K562 (cell line): ENCODE measurements at regions not wholly inside any gene's neighbourhood (a gene's known extent, or its start where the extent isn't known, plus 50 kb on each side); places are given as distances from the start of the nearest gene placed in this dataset.

ENCODE experiments used
- ATAC-seq: fragments of 200-7000 bp; cut with Tn5 transposase; 3 replicates; pipeline ENCODE4 v1.9.1; 2020; ENCODE audit warnings: moderate library complexity
- BruUV-seq: library from RNA; stranded (reverse); fragments of 400-500 nt; replicated peaks from 2 replicates; lab custom pipeline; 2021; lab: Mats Ljungman, UMichigan
- CTCF ChIA-PET: fragments of 300-600 bp; formaldehyde crosslinking; extraction: SDS; loops from one replicate; lab custom pipeline; 2021; ENCODE audit warnings: low intra/inter-chr PET ratio; lab: Yijun Ruan, JAX
- POLR2A ChIA-PET: fragments of 300-600, 350-650 bp; sonication (Branson Sonifier 250); formaldehyde crosslinking; extraction: SDS; loops from one replicate; lab custom pipeline; 2021; ENCODE audit warnings: antibody characterized with exemption, inconsistent platforms; lab: Yijun Ruan, JAX
- DNase-seq, 4 experiments: peaks; one replicate each; pipeline versions ENCODE4 v3.0.0 to v3.0.0-alpha.2; 2011 to 2018; ENCODE audit warnings: low spot score in 3 of 4, mixed read lengths in 3 of 4; ENCODE audit errors: extremely low read depth in 1 of 4
- FAIRE-seq: peaks from 2 replicates; lab custom pipeline; 2011; peaks lifted over from hg19 to GRCh38; lab: Jason Lieb, UNC
- H2AFZ ChIP-seq: 2 replicates; pipeline ENCODE4 v1.6.0; 2011; ENCODE audit warnings: low read depth, low read length, control low read depth, inconsistent platforms
- H3K27ac ChIP-seq: fragments of 200-600 bp; 3 replicates; pipeline ENCODE4 v1.8.0; 2011; ENCODE audit warnings: low read depth, mild to moderate bottlenecking, control low read depth, inconsistent platforms, low read length, moderate library complexity, mixed read lengths; ENCODE audit errors: extremely low read depth
- H3K27me3 ChIP-seq, 2 experiments: fragments of 300-600 bp in 1 of 2; 2 replicates in 1 of 2; 3 replicates in 1 of 2; pipeline versions ENCODE4 v1.6.0 to v1.8.0; 2011; ENCODE audit warnings: inconsistent platforms in 2 of 2, low read length in 2 of 2, mild to moderate bottlenecking in 1 of 2, mixed read lengths in 1 of 2, moderate library complexity in 1 of 2; ENCODE audit not compliant: control insufficient read depth in 2 of 2, insufficient read depth in 2 of 2
- H3K36me3 ChIP-seq: fragments of 300-600 bp; 3 replicates; pipeline ENCODE4 v1.8.0; 2011; ENCODE audit warnings: mild to moderate bottlenecking, low read length, inconsistent platforms; ENCODE audit not compliant: control insufficient read depth, insufficient read depth
- H3K4me1 ChIP-seq, 2 experiments: fragments of 200-600 bp in 1 of 2; replicated peaks in 1 of 2; 2 replicates in 1 of 2; 3 replicates in 1 of 2; pipeline versions ENCODE4 v1.5.1 to v1.8.0; 2011; ENCODE audit warnings: inconsistent platforms in 2 of 2, low read length in 2 of 2, mild to moderate bottlenecking in 1 of 2, mixed read lengths in 1 of 2, moderate library complexity in 1 of 2; ENCODE audit not compliant: control insufficient read depth in 2 of 2, insufficient read depth in 2 of 2
- H3K4me2 ChIP-seq: 2 replicates; pipeline ENCODE4 v1.6.1; 2011; ENCODE audit warnings: low read length, control low read depth, inconsistent platforms, mixed read lengths; ENCODE audit not compliant: insufficient read depth
- H3K4me3 ChIP-seq: fragments of 200-600 bp; sonication (generic), shearing (Covaris generic); 2 replicates; pipeline ENCODE4 v1.5.1; 2016; ENCODE audit warnings: control low read depth, inconsistent platforms
- H3K79me2 ChIP-seq: fragments of 200-600 bp; 3 replicates; pipeline ENCODE4 v1.8.0; 2011; ENCODE audit warnings: low read length, inconsistent platforms; ENCODE audit not compliant: control insufficient read depth, insufficient read depth
- H3K9ac ChIP-seq, 2 experiments: 2 replicates each; pipeline versions ENCODE4 v1.6.0 to v1.6.1; 2011; ENCODE audit warnings: low read depth in 2 of 2, low read length in 2 of 2, control low read depth in 1 of 2, inconsistent platforms in 1 of 2, mild to moderate bottlenecking in 1 of 2, mixed read lengths in 1 of 2; ENCODE audit not compliant: insufficient read depth in 1 of 2
- H3K9me1 ChIP-seq: one replicate; pipeline ENCODE4 v1.6.0; 2011; ENCODE audit warnings: inconsistent platforms, mild to moderate bottlenecking, low read length, moderate library complexity; ENCODE audit not compliant: control insufficient read depth, insufficient read depth
- H3K9me3 ChIP-seq: replicated peaks from 2 replicates; pipeline ENCODE4 v1.5.1; 2011; ENCODE audit warnings: low read depth, low read length, inconsistent platforms; ENCODE audit not compliant: control insufficient read depth, insufficient read depth
- H4K20me1 ChIP-seq: replicated peaks from 2 replicates; pipeline ENCODE4 v1.6.1; 2011; ENCODE audit warnings: low read length, inconsistent platforms, mixed read lengths; ENCODE audit not compliant: control insufficient read depth, insufficient read depth
- CSDE1 ChIP-seq, 2 experiments: fragments of 450-650 bp; IDR thresholded peaks; 2 replicates each; pipeline ENCODE4 v1.6.1; 2016; ENCODE audit warnings: mild to moderate bottlenecking in 1 of 2
- DIDO1 ChIP-seq: fragments of 450-650 bp; IDR thresholded peaks from 2 replicates; pipeline ENCODE4 v1.6.1; 2016; ENCODE audit warnings: low read depth, missing biosample characterization, missing genetic modification characterization
- LARP7 ChIP-seq: fragments of 450-650 bp; IDR thresholded peaks from 2 replicates; pipeline ENCODE4 v1.6.1; 2016
- MTF1 ChIP-seq: fragments of 250-450 bp; sonication (Bioruptor Pico); IDR thresholded peaks from 2 replicates; pipeline ENCODE4 v1.9.0; 2021; ENCODE audit warnings: moderate library complexity, mild to moderate bottlenecking, inconsistent platforms, borderline replicate concordance
- NBN ChIP-seq: fragments of 450-650 bp; IDR thresholded peaks from 2 replicates; pipeline ENCODE4 v1.6.1; 2016; ENCODE audit warnings: low read depth, mild to moderate bottlenecking
- PHTF2 ChIP-seq: fragments of 250-450 bp; sonication (Bioruptor Pico); IDR thresholded peaks from 2 replicates; pipeline ENCODE4 v1.5.0; 2021; ENCODE audit warnings: mild to moderate bottlenecking
- SRF ChIP-seq, 2 experiments: fragments of 250-450, 450-650 bp in 1 of 2; sonication (Bioruptor Pico) in 1 of 2; sonication (generic) in 1 of 2; formaldehyde crosslinking; IDR thresholded peaks; 2 replicates each; pipeline versions ENCODE4 v1.5.0 to v1.5.1; 2020 to 2022; ENCODE audit warnings: mild to moderate bottlenecking in 1 of 2, missing genetic modification reagents in 1 of 2
- TBL1XR1 ChIP-seq, 2 experiments: IDR thresholded peaks; 2 replicates each; pipeline ENCODE4 v1.6.1; 2012; ENCODE audit warnings: improper control_type of control experiment in 2 of 2, low read length in 2 of 2, mild to moderate bottlenecking in 1 of 2
- ZNF175 ChIP-seq: fragments of 200-800 bp; sonication (Bioruptor generic); IDR thresholded peaks from 2 replicates; pipeline ENCODE4 v1.6.1; 2016; ENCODE audit warnings: low read depth, mild to moderate bottlenecking, missing genetic modification characterization, missing compliant biosample characterization
- WGBS: fragments of 100-300 bp; shearing (Covaris generic); methylation state at CpG from one replicate; pipeline ENCODE4 v1.1.6; 2016; ENCODE audit warnings: low coverage, mixed read lengths; ENCODE audit not compliant: insufficient coverage; ENCODE audit errors: missing lambda C conversion rate; 5-methylcytosine and 5-hydroxymethylcytosine counted together
- in situ Hi-C: fragments of 300-500 bp; cut with MboI; formaldehyde crosslinking; loops from 4 replicates; pipeline ENCODE4 v1.15.0; 2018; ENCODE audit warnings: inconsistent platforms, mixed read lengths
- intact Hi-C: fragments of 100-400 bp; cut with micrococcal nuclease; formaldehyde crosslinking; loops from 2 replicates; pipeline ENCODE4 v1.14.2; 2022
- TF ChIP-seq, protein P1 (sequence below): sonication (generic); formaldehyde crosslinking; IDR thresholded peaks from 2 replicates; pipeline ENCODE4 v1.5.0; 2020; ENCODE audit warnings: missing genetic modification reagents
- TF ChIP-seq, protein P2 (sequence below): fragments of 250-450 bp; sonication (Bioruptor Pico); IDR thresholded peaks from 2 replicates; pipeline ENCODE4 v1.9.0; 2021; ENCODE audit warnings: mild to moderate bottlenecking, inconsistent platforms
- TF ChIP-seq, protein P3 (sequence below), 2 experiments: fragments of 250-450 bp in 1 of 2; fragments of 450-650 bp in 1 of 2; sonication (Bioruptor Pico) in 1 of 2; IDR thresholded peaks; 2 replicates each; pipeline versions ENCODE4 v1.6.1 to v1.8.0; 2016 to 2021; ENCODE audit warnings: mild to moderate bottlenecking in 2 of 2, moderate library complexity in 2 of 2, missing compliant biosample characterization in 1 of 2, missing genetic modification characterization in 1 of 2
- TF ChIP-seq, protein P4 (sequence below): fragments of 450-650 bp; IDR thresholded peaks from 2 replicates; pipeline ENCODE4 v1.6.1; 2017; ENCODE audit warnings: mild to moderate bottlenecking, moderate library complexity
- TF ChIP-seq, protein P5 (sequence below): fragments of 250-450 bp; sonication (Bioruptor Pico); IDR thresholded peaks from 2 replicates; pipeline ENCODE4 v1.5.0; 2020; ENCODE audit warnings: mild to moderate bottlenecking

DNA sequence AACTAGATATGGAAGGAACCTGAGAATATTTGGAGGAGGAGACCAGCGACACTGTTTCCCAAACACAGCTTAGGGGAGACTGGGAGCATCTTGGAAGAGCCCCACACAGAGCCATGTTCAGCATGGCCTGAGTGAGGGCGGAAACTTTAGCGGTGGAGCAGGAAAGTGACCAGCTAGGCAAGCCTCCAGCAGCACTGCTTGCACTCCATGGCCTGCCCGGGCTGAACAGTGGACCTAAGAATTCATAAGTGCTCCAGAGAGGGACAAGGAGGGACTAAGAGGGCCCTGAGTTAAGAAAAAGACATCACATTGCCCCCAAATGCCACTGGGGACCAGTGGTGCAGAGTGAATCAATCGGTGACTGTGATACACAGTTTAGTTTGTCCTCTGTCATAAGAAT, 566.4 kb downstream of the TNS1 start:
- no peak for FAIRE-seq
- Histone ChIP-seq H3K9me1 (no peaks in the 10 kb centered on the region), H3K36me3 (no peaks in the 10 kb centered on the region), H3K4me1 (peaks cover 0 to 7% of the 10 kb centered on the region in 2 experiments; a peak in 2 of 5 replicates), H4K20me1 (no peaks in the 10 kb centered on the region), H3K27me3 (no peaks in the 10 kb centered on the region), H3K27ac (no peak overlapping the region), H3K9me3 (no peaks in the 10 kb centered on the region), H3K79me2 (no peaks in the 10 kb centered on the region), H3K9ac (no peak overlapping the region), H2AFZ (no peak overlapping the region), H3K4me3 (no peak overlapping the region), H3K4me2 (no peak overlapping the region)
- POLR2A ChIA-PET: interaction anchor here (0.7 to 1.6 kb wide), 2 partner anchors 10 to 15 kb away, joined by 3 read pairs; no protein-coding TSS in a partner anchor
- in situ Hi-C loops (no loop called here), intact Hi-C loops (no loop called here)
- no TSS peak for BruUV-seq
- no peak for DNase-seq
- WGBS: 0% methylated on average over 4 of the region's 5 CpGs
- CTCF ChIA-PET: no interaction called here
- no peak for ATAC-seq
- TF ChIP-seq ZNF175 (CRISPR knock-in tag) (no peak), NBN (no peak), SRF (CRISPR knock-in tag; IDR thresholded peaks at IDR 0.05) (no peak), MTF1 (CRISPR knock-in tag) (no peak), TBL1XR1 (IDR thresholded peaks at IDR 0.05; ENCODE audit: low read length in 2 of 2) (no peak), PHTF2 (CRISPR knock-in tag) (no peak), LARP7 (no peak), CSDE1 (IDR thresholded peaks at IDR 0.05) (no peak), DIDO1 (no peak)
- TF ChIP-seq, protein P1, sequence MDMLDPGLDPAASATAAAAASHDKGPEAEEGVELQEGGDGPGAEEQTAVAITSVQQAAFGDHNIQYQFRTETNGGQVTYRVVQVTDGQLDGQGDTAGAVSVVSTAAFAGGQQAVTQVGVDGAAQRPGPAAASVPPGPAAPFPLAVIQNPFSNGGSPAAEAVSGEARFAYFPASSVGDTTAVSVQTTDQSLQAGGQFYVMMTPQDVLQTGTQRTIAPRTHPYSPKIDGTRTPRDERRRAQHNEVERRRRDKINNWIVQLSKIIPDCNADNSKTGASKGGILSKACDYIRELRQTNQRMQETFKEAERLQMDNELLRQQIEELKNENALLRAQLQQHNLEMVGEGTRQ (CRISPR knock-in tag): no peak
- TF ChIP-seq, protein P2, sequence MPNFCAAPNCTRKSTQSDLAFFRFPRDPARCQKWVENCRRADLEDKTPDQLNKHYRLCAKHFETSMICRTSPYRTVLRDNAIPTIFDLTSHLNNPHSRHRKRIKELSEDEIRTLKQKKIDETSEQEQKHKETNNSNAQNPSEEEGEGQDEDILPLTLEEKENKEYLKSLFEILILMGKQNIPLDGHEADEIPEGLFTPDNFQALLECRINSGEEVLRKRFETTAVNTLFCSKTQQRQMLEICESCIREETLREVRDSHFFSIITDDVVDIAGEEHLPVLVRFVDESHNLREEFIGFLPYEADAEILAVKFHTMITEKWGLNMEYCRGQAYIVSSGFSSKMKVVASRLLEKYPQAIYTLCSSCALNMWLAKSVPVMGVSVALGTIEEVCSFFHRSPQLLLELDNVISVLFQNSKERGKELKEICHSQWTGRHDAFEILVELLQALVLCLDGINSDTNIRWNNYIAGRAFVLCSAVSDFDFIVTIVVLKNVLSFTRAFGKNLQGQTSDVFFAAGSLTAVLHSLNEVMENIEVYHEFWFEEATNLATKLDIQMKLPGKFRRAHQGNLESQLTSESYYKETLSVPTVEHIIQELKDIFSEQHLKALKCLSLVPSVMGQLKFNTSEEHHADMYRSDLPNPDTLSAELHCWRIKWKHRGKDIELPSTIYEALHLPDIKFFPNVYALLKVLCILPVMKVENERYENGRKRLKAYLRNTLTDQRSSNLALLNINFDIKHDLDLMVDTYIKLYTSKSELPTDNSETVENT (CRISPR knock-in tag): no peak
- TF ChIP-seq, protein P3, sequence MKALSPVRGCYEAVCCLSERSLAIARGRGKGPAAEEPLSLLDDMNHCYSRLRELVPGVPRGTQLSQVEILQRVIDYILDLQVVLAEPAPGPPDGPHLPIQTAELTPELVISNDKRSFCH (CRISPR knock-in tag; IDR thresholded peaks at IDR 0.05): no peak
- TF ChIP-seq, protein P3 (tag; IDR thresholded peaks at IDR 0.05): no peak
- TF ChIP-seq, protein P4, sequence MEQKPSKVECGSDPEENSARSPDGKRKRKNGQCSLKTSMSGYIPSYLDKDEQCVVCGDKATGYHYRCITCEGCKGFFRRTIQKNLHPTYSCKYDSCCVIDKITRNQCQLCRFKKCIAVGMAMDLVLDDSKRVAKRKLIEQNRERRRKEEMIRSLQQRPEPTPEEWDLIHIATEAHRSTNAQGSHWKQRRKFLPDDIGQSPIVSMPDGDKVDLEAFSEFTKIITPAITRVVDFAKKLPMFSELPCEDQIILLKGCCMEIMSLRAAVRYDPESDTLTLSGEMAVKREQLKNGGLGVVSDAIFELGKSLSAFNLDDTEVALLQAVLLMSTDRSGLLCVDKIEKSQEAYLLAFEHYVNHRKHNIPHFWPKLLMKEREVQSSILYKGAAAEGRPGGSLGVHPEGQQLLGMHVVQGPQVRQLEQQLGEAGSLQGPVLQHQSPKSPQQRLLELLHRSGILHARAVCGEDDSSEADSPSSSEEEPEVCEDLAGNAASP: no peak
- TF ChIP-seq, protein P5, sequence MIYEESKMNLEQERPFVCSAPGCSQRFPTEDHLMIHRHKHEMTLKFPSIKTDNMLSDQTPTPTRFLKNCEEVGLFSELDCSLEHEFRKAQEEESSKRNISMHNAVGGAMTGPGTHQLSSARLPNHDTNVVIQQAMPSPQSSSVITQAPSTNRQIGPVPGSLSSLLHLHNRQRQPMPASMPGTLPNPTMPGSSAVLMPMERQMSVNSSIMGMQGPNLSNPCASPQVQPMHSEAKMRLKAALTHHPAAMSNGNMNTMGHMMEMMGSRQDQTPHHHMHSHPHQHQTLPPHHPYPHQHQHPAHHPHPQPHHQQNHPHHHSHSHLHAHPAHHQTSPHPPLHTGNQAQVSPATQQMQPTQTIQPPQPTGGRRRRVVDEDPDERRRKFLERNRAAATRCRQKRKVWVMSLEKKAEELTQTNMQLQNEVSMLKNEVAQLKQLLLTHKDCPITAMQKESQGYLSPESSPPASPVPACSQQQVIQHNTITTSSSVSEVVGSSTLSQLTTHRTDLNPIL (CRISPR knock-in tag): no peak
